ENCODE measurements at regions not wholly inside any gene's neighbourhood (a gene's known extent, or its start where the extent isn't known, plus 50 kb on each side); places are given as distances from the start of the nearest gene placed in this dataset.

DNA sequence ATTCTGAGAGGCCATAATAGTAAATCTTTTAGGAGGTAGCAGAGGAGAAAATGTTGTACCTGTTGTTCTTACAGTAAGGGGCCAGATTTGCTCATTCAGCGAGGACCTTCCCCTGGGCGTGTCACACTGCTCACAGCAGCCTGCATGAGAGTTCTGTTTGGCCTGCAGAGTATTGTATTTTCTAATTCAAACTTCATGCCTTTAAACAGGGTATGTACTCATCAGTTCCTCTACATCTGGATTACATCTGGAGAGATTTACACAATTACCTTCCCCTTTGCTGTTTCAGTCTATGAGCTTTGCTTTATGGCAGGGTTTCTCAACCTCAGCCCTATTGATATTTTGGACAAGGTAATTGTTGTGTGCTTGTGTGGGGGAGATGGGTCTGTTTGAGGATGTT is 170.9 kb upstream of the STK32A start:
- TF ChIP-seq, protein P1, sequence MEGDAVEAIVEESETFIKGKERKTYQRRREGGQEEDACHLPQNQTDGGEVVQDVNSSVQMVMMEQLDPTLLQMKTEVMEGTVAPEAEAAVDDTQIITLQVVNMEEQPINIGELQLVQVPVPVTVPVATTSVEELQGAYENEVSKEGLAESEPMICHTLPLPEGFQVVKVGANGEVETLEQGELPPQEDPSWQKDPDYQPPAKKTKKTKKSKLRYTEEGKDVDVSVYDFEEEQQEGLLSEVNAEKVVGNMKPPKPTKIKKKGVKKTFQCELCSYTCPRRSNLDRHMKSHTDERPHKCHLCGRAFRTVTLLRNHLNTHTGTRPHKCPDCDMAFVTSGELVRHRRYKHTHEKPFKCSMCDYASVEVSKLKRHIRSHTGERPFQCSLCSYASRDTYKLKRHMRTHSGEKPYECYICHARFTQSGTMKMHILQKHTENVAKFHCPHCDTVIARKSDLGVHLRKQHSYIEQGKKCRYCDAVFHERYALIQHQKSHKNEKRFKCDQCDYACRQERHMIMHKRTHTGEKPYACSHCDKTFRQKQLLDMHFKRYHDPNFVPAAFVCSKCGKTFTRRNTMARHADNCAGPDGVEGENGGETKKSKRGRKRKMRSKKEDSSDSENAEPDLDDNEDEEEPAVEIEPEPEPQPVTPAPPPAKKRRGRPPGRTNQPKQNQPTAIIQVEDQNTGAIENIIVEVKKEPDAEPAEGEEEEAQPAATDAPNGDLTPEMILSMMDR (conservative IDR thresholded peaks at IDR 0.05; ENCODE audit: low read depth, low read length) = no peak
- no peak for TF ChIP-seq EZH2 (IDR thresholded peaks at IDR 0.05; ENCODE audit: low read length, unreplicated experiment)

All from PC-3 (cell line).